CD1c-positive myeloid dendritic cell (primary cell): ENCODE measurements at regions not wholly inside any gene's neighbourhood (a gene's known extent, or its start where the extent isn't known, plus 50 kb on each side); places are given as distances from the start of the nearest gene placed in this dataset.
A peak's percentile ranks its signal among the peaks of the same experiment; 100 is the strongest.

Source experiments
- DNase-seq: peaks from one replicate; pipeline ENCODE4 v3.0.0-alpha.2; 2016; ENCODE audit errors: extremely low spot score

DNA sequence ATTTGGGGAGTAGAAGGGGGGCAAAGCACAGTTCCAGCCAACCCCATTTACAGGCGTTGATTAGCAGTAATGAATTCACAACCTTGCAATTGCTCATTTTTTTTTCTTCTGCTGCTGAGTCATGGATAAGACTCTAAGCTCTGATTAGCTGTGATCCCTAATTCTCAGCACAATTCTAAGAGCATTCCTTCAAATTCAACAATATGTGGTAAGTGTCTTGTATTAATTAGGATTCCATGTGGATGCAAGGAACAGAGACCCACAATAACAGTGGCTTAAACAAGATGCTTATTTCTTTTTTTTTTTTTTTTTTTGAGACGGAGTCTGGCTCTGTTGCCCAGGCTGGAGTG lies 133.4 kb downstream of the PALM2AKAP2 start:
- DNase-seq, result no peak

GRCh38 chr9:109914280-109915027 lies 134.5 kb downstream of the PALM2AKAP2 start:
- no peak for DNase-seq

DNA sequence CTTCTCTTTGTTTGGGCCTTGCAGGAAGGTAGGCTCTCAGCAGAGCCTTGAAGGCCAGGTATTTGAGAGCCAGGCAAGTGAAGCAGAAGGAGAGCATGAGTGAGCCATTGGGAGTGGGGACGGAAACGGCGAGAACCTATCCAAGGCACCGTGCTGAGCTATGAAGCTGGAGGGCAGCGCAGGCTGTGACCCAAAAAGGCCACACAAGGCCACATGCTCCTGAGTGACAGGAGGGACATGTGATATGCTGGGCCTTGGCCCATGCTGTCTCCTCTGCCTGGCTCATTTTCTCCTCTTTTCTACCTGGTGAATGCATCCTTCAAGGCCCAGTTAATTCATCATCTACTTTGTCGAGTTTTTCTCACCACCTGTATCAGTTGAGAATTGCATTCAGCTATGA lies 136.3 kb downstream of the PALM2AKAP2 start:
- no peak for DNase-seq

DNA sequence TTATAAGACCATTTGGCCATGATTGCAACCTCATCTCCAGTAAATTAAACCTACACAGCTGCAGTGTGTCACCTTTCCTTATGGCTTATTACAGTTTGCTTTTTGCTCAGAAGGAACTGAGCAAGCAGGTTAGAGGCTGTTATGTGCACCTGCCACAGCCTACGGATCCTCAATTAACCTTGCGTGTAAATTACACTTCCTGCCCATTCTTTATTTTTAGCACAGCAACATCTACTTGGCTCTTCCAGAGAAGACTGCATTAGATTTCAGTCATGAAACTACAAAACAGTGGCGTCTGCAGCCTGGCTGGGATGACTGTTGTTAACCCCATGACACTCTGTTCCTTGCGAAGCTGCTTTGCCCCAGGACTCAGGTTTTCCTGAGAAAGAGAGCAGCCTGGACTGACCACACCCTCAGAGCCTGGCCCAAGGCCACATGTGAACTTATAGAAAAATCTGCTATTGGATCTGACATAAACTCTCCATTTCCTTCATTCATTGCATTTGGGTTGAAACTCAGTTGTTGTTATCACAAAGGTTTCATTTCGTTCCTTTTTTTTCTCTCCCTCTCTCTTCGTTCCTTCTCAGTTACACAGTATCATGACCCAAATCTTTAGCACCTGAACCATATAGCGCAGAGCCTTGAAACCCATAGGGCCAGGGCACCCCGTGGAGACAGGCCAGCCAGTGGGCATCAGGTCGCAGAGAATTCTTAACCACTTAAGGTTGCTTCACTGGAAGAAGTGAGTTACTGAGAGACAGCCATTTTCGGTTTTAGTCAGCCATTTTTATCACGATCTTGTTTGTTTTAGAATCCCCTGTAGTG lies 138.6 kb downstream of the PALM2AKAP2 start:
- no peak for DNase-seq

GRCh38 chr9:109919736-109920408 lies 139.9 kb downstream of the PALM2AKAP2 start:
- no peak for DNase-seq

DNA sequence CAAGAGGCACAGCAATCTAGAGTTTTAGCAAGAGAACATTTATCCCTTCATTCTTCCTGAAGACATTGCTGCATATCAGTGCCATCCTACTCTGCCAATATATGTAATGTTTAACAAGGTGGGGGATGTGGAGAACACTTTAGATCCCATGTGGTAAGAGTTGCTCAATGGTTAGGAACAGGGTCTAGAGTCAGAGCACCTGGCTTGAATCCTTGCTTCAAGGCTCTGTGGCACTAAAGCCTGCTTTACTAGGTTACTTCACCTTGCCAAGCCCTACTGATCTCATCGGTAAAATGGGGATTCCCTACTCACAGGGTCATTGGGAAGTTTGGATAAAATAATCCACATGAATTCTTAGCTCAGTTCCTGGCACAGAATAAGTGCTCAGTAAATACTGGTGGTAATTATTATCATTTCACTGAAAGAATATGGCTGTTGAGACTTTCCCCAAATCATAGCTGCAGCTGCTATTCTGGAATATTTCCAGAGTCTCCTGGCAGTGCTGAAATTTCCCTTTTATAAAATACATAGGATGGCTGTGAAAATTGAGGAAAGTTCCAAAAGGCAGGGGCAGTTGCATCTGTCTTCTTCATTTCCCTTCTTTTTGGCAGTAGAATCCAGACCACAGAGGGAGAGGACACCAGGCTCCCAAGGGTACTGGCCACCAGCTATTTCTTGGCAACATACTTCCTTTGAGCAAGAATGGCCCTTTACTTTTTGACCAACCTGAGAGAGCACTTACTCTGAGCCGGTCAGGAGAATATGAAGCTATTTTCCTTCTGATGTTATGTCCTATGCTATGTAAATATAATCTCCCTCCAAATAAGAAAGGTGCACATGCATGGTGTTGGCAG lies 142.8 kb downstream of the PALM2AKAP2 start:
- no peak for DNase-seq

- DNase-seq, result no peak
Observed at GRCh38 chr9:109923471-109923760, 143.4 kb downstream of the PALM2AKAP2 start.

GRCh38 chr9:109923806-109924205 lies 143.8 kb downstream of the PALM2AKAP2 start:
- no peak for DNase-seq

DNA sequence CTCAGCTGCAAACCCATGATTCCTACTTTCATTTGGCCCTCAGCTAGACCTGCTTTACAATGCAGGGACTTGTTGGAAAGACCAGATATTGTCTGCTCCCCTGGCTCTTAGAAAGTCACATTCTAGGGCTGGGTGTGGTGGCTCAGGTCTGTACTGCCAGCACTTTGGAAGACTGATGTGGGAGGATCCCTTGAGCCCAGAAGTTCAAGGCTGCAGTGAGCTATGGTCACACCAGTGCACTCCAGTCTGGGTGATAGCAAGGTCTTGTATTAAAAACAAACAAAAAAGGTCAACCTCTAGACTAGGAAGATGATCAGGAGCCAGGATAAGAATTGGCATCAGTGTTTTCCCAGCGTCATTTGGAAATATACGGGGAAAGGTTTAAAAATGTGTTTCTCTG lies 145.8 kb downstream of the PALM2AKAP2 start:
- DNase-seq, result no peak

GRCh38 chr9:109926421-109926869 lies 146.4 kb downstream of the PALM2AKAP2 start:
- peak; percentile 38 for DNase-seq

- no peak for DNase-seq
Observed at GRCh38 chr9:109931623-109932022, 151.6 kb downstream of the PALM2AKAP2 start.

- DNase-seq, result no peak
Observed at GRCh38 chr9:109934136-109934856, 154.3 kb downstream of the PALM2AKAP2 start.

DNA sequence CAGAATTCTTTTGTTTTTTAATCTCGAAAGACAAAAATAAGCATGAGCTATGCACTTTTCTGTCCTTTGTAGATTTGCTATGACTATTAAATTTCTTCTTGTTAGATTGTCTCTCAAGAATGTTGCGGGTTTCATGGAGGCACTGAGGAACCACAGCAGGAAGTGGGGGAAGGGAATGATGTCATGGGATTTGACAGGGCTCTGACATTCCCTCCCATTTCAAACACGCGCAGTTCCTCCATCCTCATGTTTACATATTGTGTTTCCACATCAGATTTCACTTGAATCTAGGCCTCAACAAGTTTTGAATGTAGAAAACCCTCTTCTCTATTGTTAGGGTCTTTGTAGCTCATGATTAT lies 154.8 kb downstream of the PALM2AKAP2 start:
- DNase-seq, result peak; percentile 17

- no peak for DNase-seq
Observed at GRCh38 chr9:109935406-109936087, 155.5 kb downstream of the PALM2AKAP2 start.

- no peak for DNase-seq
Observed at GRCh38 chr9:109937861-109938453, 158.0 kb downstream of the PALM2AKAP2 start.

DNA sequence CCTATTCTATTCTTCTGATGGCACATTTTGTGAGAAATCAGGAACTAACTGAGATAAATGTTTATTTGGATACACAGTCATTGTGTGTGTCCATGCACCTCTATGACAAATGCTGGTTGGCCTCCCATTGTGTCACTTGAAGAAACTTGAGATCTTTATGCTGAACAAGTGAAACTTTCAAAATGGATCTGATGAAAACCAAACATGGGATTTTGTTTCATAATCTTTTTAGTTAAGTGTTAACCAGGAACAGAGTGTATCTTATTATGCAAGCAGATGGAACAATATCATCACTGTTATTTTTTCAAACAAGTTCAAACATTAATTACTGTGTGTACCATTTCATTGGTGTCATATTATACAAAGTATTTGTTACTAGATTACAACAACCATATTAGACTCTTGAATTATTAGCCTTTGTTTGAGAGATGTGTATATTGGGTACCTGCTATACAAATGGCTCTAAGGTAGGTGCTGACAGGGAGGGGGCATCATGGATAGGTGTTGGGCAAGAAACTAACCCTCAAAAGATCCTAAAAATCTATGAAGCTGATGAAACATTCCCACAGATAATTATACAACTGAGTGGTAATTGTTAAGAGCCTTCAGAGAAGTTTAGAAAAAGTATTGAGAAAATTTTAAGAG lies 159.8 kb downstream of the PALM2AKAP2 start:
- no peak for DNase-seq

DNA sequence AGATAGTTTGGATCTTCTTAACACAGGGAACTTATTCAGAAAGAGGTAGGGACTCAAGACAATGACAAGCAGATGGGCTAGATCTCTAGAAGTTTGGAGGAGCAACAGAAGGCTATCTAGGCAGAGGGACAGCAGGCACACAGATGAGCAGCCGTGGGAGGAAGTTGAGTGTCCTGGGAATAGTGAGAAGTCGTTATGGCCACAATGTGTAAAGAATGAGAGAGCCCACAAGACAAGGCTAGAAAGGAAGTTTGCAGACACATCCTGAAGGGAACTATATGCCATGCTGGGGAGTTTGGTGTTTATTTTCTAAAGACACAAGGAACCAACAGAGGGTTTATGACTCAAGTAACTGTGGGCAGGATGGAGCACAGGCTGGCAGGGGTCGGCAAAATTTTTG lies 160.6 kb downstream of the PALM2AKAP2 start:
- DNase-seq, result no peak

GRCh38 chr9:109941771-109942170 lies 161.8 kb downstream of the PALM2AKAP2 start:
- no peak for DNase-seq

DNA sequence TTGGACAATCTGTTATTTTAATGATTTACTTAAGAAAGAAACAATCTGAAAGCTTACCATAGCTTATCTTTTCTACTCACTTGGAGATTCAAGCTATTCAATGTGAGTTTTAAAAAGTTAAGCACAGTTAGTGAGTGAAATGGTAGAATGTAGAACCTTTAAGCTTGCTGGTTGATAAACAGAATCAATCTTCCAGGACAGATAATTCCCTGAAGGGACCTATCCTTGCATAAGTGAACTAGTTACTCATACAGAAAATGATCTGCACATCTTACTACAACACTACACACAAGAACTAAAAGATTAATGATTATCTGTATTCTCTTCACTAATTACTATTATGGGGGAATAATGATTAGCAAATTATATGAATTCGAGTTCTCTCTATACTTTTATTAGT lies 165.6 kb downstream of the PALM2AKAP2 start:
- DNase-seq, result no peak

DNA sequence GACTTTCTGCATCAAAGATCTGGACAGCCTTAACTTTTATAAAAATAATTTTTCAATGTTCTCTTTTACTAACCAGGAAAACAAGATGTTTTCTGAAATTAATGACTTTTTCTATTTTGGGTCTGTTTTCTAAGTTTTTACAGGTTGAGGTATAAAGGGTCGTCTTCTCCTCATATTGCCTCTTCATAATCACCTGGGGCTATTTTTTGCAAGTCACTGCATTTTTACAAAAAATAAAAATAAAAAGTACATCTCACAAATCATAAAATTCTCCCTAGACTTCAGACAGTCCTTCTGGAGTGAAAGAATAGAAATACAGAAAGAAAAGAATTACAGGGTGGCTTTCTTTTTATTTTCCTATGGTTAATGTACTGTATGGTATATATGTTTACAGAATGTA lies 168.5 kb downstream of the PALM2AKAP2 start:
- DNase-seq, result no peak
